ENCODE measurements at regions not wholly inside any gene's neighbourhood (a gene's known extent, or its start where the extent isn't known, plus 50 kb on each side); places are given as distances from the start of the nearest gene placed in this dataset.

DNA sequence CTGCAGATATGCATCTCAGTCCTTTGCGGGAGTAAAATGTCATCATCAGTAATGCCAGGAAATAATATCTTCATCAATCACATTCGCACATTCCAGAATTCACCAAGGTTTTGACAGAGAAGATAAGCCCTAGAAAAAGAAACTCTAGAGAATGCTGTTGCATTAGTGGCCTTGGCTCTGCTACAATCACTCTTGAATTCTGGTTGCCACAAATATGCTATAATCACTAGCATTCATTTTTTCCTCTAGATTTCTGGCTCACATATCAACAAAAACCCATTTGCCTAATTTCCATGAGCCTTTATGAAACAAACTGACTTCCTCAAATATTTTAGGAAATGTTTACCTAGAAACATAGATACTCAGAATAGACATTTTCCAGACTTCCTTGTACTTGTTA lies 653.4 kb downstream of the ANXA1 start:
- DNase-seq = no peak

DNA sequence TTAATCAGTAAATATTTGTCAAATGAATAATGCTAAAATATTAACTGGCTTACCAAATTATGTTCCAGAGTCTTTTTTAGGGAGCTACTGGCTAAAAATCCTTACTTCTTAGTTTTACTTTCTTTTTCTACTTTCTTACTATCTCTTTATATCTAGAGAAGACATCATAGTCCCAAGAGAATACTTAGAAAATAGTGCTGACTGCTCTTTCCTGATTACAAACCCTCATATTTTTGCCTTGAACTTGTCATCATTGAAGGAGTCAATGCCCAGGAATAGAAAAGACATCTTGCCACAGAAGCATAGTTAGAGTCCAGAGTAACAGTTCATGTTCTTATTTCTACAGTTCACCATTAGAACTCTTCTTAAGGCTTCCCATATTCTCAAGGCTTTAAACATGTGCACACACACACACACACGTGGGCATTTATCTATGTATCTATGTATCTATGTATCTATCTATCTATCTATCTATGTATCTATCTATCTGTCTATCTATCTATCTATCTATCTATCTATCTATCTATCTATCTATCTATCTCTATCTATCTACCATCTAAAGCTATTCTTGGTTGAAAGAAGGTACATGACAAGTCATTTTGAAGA lies 654.3 kb downstream of the ANXA1 start:
- DNase-seq = no peak

DNA sequence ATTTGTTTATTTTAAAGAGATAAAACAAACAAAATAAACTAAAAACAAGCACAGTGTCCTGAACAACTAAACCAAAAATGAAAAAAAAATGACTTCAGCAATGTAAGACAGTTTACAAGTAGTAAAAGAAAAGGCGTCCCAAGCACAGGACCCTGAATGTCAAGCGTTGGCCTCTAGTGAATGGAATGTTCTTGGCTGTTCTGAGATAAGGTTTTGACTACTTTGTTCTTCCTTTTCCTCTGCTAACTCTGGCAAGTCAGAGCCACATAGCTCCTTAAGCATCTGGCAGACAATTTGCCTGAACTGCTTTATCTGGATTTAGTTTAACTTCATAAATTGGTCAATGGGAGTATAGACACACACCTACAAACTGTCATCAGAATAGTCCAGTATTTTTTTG lies 655.2 kb downstream of the ANXA1 start:
- no peak for DNase-seq

DNA sequence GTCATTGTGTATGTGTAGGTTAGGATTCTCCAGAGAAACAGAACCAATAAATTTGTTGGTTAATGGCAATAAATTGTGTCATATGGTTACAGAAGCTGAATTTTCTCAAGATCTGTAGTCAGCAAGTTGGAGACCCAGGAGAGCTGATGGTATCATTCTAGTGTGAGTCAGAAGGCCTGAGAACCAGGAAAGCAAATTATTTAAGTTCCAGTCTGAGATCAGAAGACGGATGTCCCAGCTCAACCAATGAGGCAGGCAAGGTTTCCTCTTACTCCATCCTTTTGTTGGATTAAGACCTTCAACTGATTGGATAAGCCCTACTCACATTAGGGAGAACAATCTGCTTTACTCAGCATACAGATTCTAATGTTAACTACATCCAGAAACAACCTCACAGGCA lies 656.3 kb downstream of the ANXA1 start:
- no peak for DNase-seq

DNA sequence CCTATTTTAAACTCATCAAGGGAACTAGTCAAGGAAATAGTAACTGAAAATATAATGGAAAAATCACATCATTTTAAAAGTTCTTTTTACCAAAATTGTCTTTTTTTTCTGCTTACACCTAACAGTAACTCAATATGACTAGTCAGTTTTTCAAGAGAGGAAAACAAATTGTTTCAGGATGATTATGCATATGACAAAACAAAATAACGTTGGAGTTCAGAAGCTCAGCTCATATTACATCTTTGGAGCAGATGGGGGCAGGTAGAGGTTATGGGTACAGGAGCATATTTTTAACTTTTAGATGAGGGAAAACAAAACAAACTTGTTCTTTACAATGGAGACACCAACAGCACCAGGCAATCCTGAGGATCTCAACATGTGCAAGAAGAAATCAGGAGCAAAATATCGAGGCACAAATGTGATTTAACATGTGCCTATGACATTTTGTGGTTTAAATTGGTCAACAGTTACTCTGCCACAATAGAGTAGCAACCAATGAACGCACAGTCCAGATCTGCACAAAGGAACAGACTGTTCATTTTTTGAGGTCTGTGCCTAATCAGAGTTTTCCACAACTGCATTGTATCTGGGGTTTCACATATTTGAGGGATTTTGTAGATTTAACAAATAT lies 659.0 kb downstream of the ANXA1 start:
- no peak for DNase-seq

DNA sequence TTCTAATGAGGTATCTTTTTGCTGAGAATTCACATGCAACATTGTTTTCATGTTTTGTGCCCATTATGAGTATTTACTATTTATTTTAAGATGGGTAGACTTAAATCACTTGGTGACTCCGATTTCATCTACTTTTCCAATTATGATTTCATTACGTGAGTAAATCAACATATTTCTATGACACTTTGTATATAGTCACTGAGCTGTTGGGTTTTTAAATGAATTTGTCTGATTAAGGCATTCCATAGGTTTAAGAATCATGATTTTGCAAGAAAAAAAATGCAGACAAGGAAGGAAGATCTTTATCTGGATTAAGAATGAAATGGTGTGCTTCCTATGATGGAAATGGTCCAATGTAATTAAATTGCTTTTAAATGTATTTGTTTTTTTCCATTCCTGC lies 661.9 kb downstream of the ANXA1 start:
- DNase-seq = no peak

DNA sequence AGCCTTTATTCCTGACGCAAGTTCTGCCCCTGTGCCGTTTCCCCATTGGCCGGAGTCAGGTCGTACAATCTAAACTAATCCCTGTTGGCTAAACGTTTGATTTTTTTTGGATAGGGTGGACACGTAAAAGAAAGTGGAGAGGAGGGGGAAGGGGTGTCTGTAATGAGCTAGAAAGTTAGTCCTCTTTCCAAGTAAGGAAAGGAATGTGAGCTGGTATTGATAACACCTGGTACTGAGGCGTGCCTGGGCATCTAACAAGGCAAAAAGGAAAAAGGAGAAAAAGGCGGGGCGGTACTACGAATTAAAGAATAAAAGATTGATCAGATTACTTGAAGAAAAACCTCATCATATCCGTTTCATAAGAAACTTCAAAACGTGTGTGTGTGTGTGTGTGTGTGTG lies 665.2 kb downstream of the ANXA1 start:
- DNase-seq = no peak

DNA sequence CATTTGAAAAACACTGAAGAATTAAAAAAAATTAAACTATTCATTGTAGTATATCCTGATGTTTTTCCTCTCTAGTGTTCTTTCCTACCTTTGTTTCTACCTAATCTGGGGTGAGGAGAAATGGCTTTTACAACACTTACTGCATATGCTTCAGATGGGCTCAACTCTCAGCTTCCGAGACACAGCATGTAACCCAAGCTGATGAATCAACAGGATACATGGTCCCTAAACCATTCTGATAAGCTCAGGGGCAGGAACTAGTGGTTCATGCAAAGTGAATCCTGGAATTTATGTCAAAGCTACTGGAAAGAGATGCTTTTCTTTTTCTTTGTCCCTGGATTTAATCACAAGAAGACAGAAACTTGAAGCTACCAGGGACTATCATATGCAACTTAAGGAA lies 672.5 kb upstream of the RORB start:
- no peak for DNase-seq

DNA sequence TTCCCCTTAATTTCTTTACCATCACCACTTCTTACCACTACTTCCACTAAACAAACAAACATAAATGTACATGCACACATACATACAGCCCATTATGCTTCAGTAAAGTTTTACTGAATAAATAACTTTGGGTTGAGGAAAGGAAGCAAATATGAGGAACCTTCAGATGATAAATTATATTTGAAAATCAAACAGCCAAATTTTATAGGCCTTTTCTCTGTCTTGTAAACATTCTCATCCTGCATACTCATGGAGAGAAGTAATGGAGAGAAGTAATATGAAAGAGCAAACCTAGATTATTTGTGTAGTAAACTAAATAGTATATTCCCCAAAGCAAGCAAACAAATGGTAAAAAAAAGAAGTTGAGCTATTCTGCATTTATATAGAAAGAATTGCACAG lies 658.3 kb upstream of the RORB start:
- DNase-seq = no peak

DNA sequence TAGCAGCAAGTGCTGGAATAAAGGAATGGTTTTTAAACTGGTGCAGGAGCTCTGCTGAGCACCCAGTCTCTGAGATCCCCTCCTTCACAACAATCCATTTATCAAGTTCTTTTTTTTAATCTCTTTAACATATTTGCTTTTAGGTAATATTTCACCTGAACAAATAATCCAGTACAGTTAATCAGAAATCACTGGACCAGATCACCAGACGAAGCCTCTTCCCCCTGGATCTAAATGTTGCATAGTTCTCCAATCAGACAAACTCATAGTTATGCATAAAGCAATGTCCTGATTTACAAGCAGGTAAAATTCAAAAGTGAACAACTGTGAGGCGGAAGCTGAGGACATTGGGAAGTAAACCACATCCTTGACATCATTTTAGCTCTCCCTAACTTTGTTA lies 657.7 kb upstream of the RORB start:
- no peak for DNase-seq

DNA sequence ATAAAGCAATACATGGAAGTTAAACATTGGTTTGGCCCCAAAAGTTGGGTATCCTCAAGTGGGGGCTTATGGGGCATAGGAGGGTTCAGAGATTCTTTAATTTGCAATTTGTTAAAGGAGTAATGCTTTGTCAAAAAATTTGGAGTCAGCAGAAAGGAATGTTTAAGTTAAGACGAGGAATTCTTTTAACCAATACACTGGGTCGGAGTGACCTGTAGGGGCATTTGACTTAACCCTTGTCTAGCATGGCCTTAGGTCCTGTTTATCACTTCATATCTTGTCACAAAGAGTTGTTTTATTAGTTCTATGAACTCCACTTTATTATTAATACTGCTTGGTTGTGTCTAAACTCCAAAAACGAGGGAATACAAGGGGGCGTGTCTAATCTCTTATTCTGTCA lies 656.1 kb upstream of the RORB start:
- DNase-seq = no peak

DNA sequence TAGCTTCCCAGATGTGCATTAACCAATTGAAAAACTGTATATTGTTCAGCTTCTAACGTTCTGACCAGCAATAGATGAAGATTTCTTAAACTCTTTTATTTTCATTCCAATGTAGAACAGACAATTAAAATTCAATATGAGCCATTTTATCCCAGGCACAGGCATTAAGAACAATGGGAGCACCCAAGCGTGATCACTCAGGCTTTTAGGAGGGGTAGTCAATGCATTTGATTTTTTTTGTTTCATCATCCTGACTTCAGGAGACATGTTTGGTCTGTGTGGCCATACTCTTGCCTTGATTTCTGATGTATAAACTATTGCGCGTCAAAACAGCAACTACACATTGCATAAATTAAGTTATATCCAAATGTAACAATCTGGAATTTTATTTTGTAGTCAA lies 653.0 kb upstream of the RORB start:
- no peak for DNase-seq

DNA sequence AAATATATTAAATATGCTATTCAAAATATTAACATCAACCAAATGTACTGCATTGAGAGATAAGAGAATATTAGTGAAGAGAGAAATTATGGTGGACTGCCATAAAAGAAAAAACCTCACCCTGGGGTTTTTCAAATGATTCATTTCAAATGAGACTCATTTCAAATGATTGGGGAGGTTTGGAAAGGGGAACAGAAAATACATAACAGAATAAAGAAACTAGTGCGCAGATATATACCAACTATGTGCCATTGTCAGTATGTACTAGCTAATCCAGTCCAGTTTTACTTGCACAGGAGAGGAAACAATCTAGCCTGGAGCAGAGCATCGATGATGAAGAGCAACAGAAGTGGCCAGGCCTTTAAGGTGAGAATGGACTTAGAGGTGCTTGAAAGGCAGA lies 651.6 kb upstream of the RORB start:
- DNase-seq = no peak

DNA sequence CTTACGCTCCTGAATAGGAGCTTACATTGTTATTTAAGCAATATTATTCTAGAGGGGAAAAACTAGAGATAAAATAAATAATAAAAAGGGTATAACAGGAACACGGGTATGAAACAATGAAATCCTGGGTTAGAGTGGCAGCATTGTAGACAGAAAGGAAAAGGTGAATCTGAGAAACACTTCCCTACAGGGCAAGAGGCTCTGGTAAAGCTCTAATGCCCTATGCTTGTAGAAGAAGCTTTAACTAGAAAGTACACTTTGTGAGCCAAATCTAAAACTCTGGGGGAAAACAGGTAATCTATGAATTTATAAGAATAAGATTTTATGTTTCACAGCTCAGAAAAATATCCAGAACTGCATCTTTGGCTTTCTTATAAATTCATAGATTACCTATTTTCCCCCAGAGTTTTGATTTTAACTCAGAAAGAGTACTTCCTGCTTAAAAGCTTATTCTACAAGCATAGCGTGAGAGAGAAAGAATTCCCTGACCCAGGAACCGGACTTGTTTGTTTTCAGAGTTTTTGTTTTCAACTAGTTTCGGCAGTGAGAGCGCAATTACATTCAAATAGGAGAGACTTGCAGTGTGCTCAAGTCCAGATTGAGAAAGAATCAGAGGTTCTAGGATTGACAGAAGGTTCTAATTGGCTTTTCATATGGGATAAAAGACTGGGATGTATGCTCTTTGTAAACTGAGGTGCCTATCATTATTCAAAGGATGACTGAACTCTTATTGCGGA lies 651.0 kb upstream of the RORB start:
- no peak for DNase-seq

DNA sequence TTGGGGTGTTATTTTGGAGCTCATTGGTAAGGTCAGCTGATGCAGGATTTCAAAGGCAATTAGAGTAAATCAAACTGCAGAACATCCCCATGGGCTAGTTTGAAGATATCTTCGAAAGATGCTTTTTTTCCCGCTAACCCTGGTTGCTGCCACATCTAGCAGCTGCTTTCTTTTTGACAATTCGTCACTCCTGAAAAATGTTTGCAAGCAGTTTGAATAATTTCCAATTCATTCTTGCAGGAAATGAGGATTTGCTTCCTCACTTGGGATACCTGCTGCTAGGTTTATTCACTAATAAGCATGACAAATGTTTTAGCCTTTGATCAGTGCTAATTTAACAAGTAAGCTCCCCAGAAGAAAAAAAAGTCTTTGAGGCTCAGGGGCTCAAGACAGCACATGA lies 649.6 kb upstream of the RORB start:
- no peak for DNase-seq

DNA sequence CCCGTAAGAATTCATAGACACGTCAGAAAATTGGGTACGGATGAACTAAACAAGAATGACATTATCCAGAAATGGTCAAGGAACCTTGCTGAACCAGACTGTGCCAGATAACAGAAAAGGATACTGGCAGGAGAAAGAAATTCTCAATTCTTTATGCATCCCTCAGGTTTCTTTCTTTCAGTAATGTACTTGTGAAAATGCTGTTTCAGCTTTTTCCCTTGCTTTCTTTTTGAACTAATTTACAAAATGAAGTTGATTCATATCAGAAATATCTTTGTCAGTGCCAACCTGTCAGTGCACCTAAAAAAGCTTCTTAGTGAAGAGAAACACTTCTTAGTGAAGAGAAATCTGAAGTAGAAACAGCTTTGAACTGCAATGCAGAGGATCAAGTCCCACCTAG lies 643.6 kb upstream of the RORB start:
- no peak for DNase-seq

DNA sequence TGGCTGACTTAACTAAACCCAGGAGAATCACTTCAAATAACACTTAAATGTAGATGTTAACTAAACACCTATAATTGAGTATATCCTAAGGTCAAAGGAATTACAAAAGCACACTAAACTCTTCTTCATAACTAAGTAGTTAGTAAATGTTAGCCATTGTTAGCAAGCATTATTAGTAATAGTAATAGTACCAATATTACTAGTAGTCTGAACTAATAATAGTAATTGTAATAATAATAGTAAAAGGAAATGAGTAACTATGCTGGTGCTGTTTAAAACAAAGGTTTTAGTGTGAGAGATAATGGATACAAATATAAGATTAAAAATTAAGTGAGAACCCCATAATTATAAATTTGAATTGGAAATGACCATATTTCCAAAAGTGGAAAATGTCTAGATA lies 641.9 kb upstream of the RORB start:
- no peak for DNase-seq

DNA sequence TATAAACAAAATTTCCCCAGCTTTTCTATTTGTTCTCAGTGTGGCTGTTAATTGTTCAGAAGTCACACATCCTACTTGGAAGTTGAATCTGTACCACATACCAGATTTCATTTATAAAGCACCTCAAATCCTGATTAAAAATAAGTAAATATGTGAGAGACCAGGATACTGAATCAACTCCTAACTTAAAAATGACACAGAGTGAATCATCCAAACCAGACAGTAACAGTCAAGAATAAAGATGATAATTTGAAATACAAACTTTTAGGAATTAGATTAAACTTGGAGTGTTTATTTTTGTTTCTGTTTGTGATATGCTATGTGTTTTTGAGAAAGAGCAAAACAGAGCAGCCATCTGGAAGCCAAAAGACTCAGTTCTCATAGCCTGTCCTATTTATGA lies 633.2 kb upstream of the RORB start:
- DNase-seq = no peak

DNA sequence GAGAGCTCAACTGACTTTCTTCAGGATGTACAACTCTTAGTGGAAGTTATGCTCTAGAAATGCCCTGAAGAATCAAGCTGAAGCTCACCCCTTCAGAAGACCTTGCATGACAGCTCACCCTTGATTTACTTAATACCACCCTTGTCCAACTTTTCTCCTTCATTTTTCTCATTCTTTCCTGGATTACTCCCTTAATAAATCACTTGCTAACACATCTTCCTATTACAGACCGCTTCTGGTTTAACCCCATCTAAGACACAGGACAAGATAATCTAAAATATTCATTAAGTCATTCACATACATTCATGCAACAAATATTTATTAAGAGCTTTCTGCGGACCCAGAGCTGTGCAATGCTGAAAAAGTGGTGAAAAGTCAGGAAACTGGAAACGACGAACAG lies 630.7 kb upstream of the RORB start:
- no peak for DNase-seq

DNA sequence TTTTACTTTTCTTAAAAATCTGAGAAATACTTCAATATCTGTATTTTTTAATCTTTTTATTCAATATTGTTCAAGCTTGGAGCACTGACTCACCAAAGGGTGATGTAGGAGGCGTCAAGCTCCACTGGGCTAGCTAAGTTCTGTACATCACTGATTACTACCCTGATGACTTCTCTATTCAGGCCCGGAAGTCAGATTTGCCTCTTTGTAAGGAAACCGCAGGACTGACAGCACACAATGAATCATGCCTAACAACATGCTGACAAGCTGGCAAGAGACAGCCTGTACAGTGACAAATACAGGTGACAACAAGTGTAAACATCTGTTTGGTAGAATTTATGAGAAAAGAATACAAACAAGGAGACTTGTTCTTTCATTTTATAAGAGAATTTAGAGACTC lies 627.9 kb upstream of the RORB start:
- peak; percentile 23 for DNase-seq

DNA sequence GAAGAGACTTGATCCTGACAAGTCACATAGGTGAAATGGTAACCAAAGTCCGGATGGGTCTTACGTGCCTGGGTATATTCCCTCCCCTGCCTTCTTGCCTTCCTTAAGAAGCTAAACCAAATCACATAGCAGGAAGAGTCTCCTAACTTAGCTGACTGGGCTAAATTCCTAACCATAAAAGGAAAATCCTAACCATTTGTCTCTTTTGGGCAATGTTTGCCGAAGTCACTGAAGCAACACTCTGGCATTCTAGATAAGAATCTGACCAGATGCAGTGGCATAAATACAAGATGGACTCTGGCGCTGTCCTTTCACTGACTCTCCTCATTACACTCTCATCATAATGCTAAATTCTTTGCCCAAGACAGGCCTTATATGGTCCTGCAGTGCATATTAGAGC lies 625.5 kb upstream of the RORB start:
- DNase-seq = no peak

DNA sequence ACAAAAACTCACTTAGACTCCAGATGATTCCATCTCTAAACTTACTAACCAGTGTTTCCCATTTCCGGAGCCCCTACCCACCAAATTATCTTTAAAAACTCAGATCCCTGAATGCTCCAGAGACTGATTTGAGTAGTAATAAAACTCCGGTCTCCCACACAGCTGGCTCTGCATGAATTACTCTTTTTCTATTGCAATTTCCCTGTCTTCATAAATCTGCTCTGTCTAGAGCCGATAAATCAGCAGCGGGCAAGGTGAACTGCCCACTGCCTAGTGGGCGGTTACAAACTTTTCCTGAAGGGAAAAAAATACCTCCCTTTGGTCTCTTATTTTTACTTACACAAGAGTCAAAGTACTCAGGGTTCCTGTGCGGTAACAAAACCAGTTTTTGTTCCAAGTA lies 624.4 kb upstream of the RORB start:
- DNase-seq = no peak

DNA sequence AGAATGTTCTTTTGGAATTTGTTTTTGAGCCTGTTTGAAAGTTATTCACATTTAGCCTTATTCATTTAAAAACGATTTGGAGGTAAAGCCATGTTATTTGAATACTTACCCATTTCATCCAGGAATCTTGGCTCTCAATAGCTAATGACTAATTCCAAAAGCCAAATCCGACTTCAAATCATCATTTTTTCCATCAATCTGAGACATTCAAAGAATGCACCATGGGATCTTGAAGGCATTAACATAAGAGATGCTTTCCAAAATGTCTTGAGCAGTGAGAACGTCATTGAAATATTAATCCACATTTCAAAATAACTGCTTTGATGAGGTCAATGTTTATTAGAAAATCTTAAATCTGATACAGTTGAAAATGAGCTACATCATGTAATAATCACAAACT lies 617.0 kb upstream of the RORB start:
- DNase-seq = no peak

DNA sequence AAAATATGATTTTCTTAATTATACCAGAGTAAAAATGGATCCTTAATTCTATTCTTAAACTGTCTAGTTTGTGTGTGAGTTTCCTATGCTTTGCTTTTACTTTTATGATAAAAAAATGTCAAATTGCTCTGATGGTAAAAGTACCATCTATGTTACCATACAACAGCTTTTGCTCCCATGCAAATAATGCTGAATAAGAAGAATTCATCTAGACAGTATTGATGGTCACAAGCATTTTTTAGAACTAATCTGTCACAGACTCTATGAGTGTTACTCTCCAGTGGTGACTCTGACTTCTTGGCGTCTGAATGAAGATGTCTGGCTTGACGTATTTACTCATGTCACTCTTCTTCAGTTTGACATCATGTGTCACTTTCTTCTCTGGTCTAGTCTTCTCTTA lies 608.1 kb upstream of the RORB start:
- DNase-seq = no peak

Data from NCI-H69 (cell line).